Vagina (tissue), 2 donors: ENCODE measurements at regions not wholly inside any gene's neighbourhood (a gene's known extent, or its start where the extent isn't known, plus 50 kb on each side); places are given as distances from the start of the nearest gene placed in this dataset.

Experiments used
- DNase-seq, 2 donors: peaks; one replicate each; pipeline ENCODE4 v3.0.0-alpha.2; 2017; ENCODE audit errors: extremely low spot score in 2 of 2
- H3K27ac ChIP-seq: fragments of 200-600 bp; sonication (generic); one replicate; pipeline ENCODE4 v1.5.1; 2019
- H3K27me3 ChIP-seq: fragments of 200-600 bp; sonication (generic); one replicate; pipeline ENCODE4 v1.5.1; 2019
- H3K36me3 ChIP-seq, 2 donors: fragments of 200-600 bp; sonication (generic); one replicate each; pipeline ENCODE4 v1.5.1; 2017 to 2019
- H3K4me1 ChIP-seq: fragments of 200-600 bp; sonication (generic); one replicate; pipeline ENCODE4 v1.5.1; 2019
- H3K4me3 ChIP-seq, 2 donors: fragments of 200-600 bp; sonication (generic); 1 replicate in 1 of 2; 2 replicates in 1 of 2; pipeline ENCODE4 v1.5.1; 2016 to 2019
- H3K9me3 ChIP-seq: fragments of 200-600 bp; sonication (generic); one replicate; pipeline ENCODE4 v1.5.1; 2019
- CTCF ChIP-seq, 3 experiments: fragments of 450-650 bp in 2 of 3; fragments of 200-600 bp in 1 of 3; sonication (generic) in 1 of 3; IDR thresholded peaks; one replicate each; pipeline ENCODE4 v1.5.1; 2017 to 2019; ENCODE audit warnings: antibody characterized with exemption in 3 of 3, mild to moderate bottlenecking in 2 of 3, moderate library complexity in 2 of 3
- POLR2A ChIP-seq, 2 donors: fragments of 450-650 bp; IDR thresholded peaks; one replicate each; pipeline ENCODE4 v1.6.1; 2017; ENCODE audit warnings: antibody characterized with exemption in 2 of 2, mild to moderate bottlenecking in 2 of 2, moderate library complexity in 2 of 2
- POLR2AphosphoS5 ChIP-seq, 2 donors: sonication (generic); formaldehyde crosslinking; IDR thresholded peaks; one replicate each; pipeline ENCODE4 v1.9.0; 2017; ENCODE audit warnings: antibody characterized with exemption in 2 of 2, mild to moderate bottlenecking in 2 of 2, low read depth in 1 of 2; ENCODE audit not compliant: insufficient read depth in 1 of 2
- intact Hi-C: fragments of 100-400 bp; cut with DNase I; formaldehyde crosslinking; loops from one replicate; pipeline ENCODE4 v1.15.1; 2023

GRCh38 chr18:27253571-27253970 lies 68.5 kb upstream of the CHST9 start:
- Histone ChIP-seq H3K4me1 (no peaks in the 10 kb centered on the region), H3K4me3 (no peak overlapping the region), H3K36me3 (no peaks in the 10 kb centered on the region), H3K9me3 (no peaks in the 10 kb centered on the region), H3K27ac (no peak overlapping the region), H3K27me3 (no peaks in the 10 kb centered on the region)
- intact Hi-C loops = no loop called here
- TF ChIP-seq POLR2AphosphoS5 (IDR thresholded peaks at IDR 0.05; ENCODE audit: insufficient read depth in 1 of 2, low read depth in 1 of 2) = no peak
- TF ChIP-seq CTCF (IDR thresholded peaks at IDR 0.05) = no peak
- no peak for TF ChIP-seq POLR2A (IDR thresholded peaks at IDR 0.05)
- no peak for DNase-seq

- intact Hi-C loops = no loop called here
- Histone ChIP-seq H3K4me3 (no peak overlapping the region), H3K4me1 (no peaks in the 10 kb centered on the region), H3K27ac (no peak overlapping the region), H3K36me3 (no peaks in the 10 kb centered on the region), H3K27me3 (no peaks in the 10 kb centered on the region), H3K9me3 (no peaks in the 10 kb centered on the region)
- no peak for DNase-seq
- TF ChIP-seq POLR2A (IDR thresholded peaks at IDR 0.05) = no peak
- TF ChIP-seq CTCF (IDR thresholded peaks at IDR 0.05) = no peak
- TF ChIP-seq POLR2AphosphoS5 (IDR thresholded peaks at IDR 0.05; ENCODE audit: insufficient read depth in 1 of 2, low read depth in 1 of 2) = no peak
Measured at GRCh38 chr18:27250471-27250870, 65.4 kb upstream of the CHST9 start.

GRCh38 chr18:27249933-27250332 lies 64.8 kb upstream of the CHST9 start:
- no peaks in the 10 kb centered on the region for H3K9me3 ChIP-seq
- intact Hi-C loops = no loop called here
- DNase-seq = no peak
- TF ChIP-seq POLR2A (IDR thresholded peaks at IDR 0.05) = no peak
- TF ChIP-seq POLR2AphosphoS5 (IDR thresholded peaks at IDR 0.05; ENCODE audit: insufficient read depth in 1 of 2, low read depth in 1 of 2) = no peak
- TF ChIP-seq CTCF (IDR thresholded peaks at IDR 0.05) = no peak
- H3K27ac ChIP-seq = no peak overlapping the region
- no peaks in the 10 kb centered on the region for H3K36me3 ChIP-seq
- H3K27me3 ChIP-seq = no peaks in the 10 kb centered on the region
- no peak overlapping the region for H3K4me3 ChIP-seq
- H3K4me1 ChIP-seq = no peaks in the 10 kb centered on the region

- Histone ChIP-seq H3K27ac (no peak overlapping the region), H3K4me1 (no peaks in the 10 kb centered on the region), H3K27me3 (no peaks in the 10 kb centered on the region), H3K9me3 (no peaks in the 10 kb centered on the region), H3K36me3 (no peaks in the 10 kb centered on the region), H3K4me3 (no peak overlapping the region)
- intact Hi-C loops = no loop called here
- TF ChIP-seq CTCF (IDR thresholded peaks at IDR 0.05) (no peak), POLR2A (IDR thresholded peaks at IDR 0.05) (no peak), POLR2AphosphoS5 (IDR thresholded peaks at IDR 0.05; ENCODE audit: insufficient read depth in 1 of 2, low read depth in 1 of 2) (no peak)
- DNase-seq = no peak
Measured at GRCh38 chr18:27244259-27244658, 59.2 kb upstream of the CHST9 start.

GRCh38 chr18:27242392-27243047 lies 57.4 kb upstream of the CHST9 start:
- H3K4me1 ChIP-seq = no peaks in the 10 kb centered on the region
- H3K36me3 ChIP-seq = no peaks in the 10 kb centered on the region
- DNase-seq = no peak
- TF ChIP-seq CTCF (IDR thresholded peaks at IDR 0.05) = no peak
- no peak for TF ChIP-seq POLR2AphosphoS5 (IDR thresholded peaks at IDR 0.05; ENCODE audit: insufficient read depth in 1 of 2, low read depth in 1 of 2)
- no peak for TF ChIP-seq POLR2A (IDR thresholded peaks at IDR 0.05)
- no peaks in the 10 kb centered on the region for H3K9me3 ChIP-seq
- H3K27me3 ChIP-seq = no peaks in the 10 kb centered on the region
- no peak overlapping the region for H3K27ac ChIP-seq
- H3K4me3 ChIP-seq = no peak overlapping the region
- intact Hi-C loops = no loop called here
